ENCODE measurements at regions not wholly inside any gene's neighbourhood (a gene's known extent, or its start where the extent isn't known, plus 50 kb on each side); places are given as distances from the start of the nearest gene placed in this dataset.
A peak's percentile ranks its signal among the peaks of the same experiment; 100 is the strongest.

DNA sequence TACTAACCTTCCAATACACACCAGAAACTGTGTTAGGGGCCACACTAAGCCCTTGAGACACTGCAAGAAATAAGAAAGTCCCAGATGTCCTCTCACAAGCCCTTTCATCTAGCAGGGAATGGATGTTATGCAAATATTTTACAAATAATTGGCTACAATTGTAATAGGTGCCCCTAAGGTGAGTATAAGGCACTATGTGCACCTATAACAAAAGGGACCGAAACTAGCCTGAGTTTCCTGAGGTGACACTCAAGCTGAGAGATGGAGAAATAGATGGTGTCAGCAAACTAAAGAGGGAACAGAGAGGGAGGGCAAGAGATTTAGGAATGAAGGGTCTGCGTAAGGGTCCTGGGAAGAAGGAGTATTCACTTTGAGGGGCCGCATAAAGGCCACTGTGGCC lies 212.6 kb downstream of the TTC8 start:
- DNase-seq = no peak
- in situ Hi-C loops (cut with HindIII; ENCODE audit: low pct_ligation_motif_present, low pct_unique_long_range_greater_than_20kb, low sequenced_read_pairs) = no loop called here

DNA sequence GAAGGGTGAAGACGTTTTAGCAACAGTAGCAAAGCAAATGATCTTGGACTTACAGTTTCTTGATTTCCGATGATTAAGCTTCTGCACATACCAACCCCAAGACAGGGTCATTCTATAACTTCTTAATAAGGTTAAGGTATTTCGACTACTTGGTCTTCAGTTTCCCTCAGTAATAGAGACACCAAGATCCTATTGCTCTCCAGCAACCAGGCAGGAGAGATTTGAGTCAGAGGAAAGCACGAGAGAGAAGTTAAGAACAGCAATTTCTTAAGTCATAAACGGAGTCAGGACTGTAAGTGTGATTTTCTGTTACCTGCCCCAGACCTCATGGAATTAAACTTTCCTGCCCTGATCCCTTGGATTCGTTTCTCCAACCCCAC lies 215.6 kb downstream of the TTC8 start:
- DNase-seq = no peak
- in situ Hi-C loops (cut with HindIII; ENCODE audit: low pct_ligation_motif_present, low pct_unique_long_range_greater_than_20kb, low sequenced_read_pairs) = no loop called here

DNA sequence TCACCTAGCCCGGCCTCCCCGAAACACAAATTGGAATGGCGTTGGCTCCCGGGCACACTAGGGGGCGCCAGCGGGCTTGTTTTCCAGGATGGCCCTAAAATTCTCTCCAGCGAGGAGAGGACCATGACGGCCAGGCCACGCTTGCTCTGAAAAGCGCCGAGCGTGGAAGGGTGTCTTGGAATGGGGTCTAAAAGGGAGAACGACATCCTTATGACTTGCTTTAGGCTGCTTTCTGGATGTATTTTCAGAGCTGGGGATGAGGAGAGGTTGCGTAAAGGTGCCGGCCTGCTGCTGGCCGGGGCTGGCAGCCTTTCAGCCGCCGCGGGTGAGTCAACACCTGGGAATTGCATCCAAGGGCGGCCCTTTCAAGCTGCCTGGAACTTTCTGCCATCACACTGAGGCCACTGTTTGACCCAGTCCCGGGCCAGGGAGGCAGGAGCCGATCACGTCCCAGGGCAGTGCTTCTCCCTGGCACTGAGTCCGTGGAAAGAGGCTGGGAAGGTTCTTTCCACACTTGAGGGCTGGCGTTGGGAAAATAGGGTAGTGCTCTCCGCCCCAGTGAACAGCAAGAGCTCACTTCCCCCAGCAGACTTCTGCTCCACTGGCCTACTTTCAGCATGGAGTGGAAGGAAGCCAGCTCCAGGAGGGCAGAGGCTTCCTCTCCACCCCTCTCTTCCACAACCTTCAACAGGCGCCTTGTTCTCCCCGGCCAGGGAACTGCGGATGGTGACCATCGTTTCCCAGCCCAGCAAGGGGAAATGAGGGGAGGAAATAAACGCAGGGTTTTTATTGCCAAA lies 216.2 kb downstream of the TTC8 start:
- peak; percentile 82 for DNase-seq
- in situ Hi-C loops (cut with HindIII; ENCODE audit: low pct_ligation_motif_present, low pct_unique_long_range_greater_than_20kb, low sequenced_read_pairs) = no loop called here

DNA sequence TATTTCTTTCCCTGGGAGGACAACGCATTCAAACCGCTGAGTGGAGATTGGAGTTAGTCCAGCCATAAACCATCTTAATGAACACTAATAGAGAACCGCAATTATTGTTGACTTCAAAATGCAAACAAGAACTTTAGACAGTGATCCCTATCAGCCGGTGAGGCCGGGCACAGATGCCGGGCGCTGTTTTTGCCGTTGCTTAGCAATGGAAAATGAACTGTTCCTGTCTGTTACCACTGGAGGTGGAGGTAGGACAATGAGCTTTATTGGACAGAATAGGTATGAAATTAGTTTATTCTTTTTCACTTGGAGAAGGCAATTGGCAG lies 216.8 kb downstream of the TTC8 start:
- no peak for DNase-seq
- in situ Hi-C loops (cut with HindIII; ENCODE audit: low pct_ligation_motif_present, low pct_unique_long_range_greater_than_20kb, low sequenced_read_pairs) = no loop called here

- DNase-seq = no peak
- in situ Hi-C loops (cut with HindIII; ENCODE audit: low pct_ligation_motif_present, low pct_unique_long_range_greater_than_20kb, low sequenced_read_pairs) = no loop called here
Measured at GRCh38 chr14:89042021-89042420, 217.6 kb downstream of the TTC8 start.

DNA sequence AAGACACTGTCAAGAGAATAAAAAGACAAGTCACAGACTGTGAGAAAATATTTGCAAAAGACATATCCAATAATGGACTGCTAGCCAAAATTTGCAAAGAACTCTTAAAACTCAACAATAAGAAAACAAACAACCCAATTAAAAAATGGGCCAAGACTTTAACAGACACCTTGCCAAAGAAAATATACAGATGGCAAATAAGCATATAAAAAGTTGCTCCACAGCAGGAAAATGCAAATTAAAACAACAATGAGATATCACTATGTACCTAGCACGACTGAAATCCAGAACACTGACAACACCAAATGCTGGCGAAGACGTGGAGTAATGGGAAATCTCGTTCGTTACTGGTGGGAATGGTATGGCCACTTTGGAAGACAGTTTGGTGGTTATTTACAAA lies 228.9 kb downstream of the TTC8 start:
- in situ Hi-C loops (cut with HindIII; ENCODE audit: low pct_ligation_motif_present, low pct_unique_long_range_greater_than_20kb, low sequenced_read_pairs) = no loop called here
- DNase-seq = no peak

DNA sequence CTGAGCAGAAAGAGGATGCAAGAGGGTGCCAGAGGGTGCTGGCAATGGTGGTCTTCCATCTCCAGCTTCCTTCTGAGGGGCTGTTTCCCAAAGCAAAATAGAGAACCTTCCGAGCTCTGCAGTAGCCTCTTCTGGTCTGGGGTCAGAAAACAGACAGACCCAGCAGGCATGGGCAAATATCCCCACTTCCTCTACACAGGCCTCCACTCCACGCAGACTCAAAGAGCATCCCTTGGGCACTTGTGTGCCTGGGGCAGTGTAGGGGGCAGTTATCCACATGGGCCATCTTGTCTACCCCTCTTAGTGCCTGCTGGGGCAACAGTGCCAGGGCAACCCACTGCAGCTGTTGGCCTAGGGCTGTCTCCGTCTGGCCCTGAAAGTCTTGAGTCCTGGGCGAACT lies 231.9 kb downstream of the TTC8 start:
- no peak for DNase-seq
- in situ Hi-C loops (cut with HindIII; ENCODE audit: low pct_ligation_motif_present, low pct_unique_long_range_greater_than_20kb, low sequenced_read_pairs) = no loop called here

DNA sequence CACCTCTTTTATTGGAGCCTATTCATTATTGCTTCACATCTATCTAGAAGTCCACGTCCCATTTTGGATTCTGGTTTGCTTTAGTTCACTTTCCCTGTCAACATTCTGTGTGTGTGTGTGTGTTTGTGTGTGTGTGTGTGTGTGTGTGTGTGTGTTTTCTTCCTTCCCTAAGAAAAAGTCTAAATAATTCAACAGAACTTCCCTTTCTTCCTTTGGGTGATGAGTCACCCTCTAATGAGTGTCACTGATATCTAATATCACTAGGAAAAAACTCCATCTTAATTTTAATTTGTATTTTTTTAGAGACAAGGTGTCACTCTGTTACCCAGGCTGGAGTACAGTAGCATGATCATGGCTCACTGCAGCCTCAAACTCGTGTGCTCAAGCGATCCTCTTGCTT lies 234.2 kb downstream of the TTC8 start:
- in situ Hi-C loops (cut with HindIII; ENCODE audit: low pct_ligation_motif_present, low pct_unique_long_range_greater_than_20kb, low sequenced_read_pairs) = no loop called here
- DNase-seq = no peak

DNA sequence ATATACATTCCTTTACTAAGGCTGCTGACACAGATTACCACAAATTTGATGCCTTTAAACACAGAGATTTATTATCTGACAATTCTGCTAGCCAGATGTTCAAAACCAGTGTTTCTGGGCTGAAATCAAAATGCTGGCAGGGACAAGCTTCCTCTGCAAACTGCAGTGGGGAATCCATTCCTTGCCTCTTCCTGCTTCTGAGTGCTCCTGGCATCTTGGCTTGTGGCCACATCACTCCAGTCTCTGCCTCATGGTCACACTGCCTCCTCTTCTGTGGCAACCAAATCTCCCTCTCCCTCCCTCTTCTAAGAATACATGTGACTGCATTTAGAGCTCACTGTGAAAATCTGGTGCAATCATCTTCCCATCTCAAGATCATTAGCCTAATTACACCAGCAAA lies 235.7 kb downstream of the TTC8 start:
- no peak for DNase-seq
- in situ Hi-C loops (cut with HindIII; ENCODE audit: low pct_ligation_motif_present, low pct_unique_long_range_greater_than_20kb, low sequenced_read_pairs) = no loop called here

DNA sequence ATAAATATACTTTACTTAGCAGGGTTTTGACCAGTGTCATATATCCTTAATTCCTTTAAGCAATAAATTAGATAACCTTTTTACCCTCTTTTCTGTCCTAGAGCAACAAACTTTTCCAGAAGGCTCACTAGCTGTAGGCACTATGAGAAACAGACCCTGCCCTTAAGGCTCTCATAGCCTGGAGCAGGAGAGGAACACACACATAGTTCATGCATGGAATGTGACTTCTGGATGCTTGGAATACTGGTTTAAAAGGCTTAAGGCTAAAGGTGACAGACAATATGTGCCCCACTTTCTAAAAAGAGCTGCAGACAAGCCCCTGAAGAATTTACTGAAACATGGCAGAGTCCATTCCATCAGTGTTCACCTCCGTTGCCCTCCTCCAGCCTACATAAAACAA lies 237.2 kb downstream of the TTC8 start:
- DNase-seq = no peak
- in situ Hi-C loops (cut with HindIII; ENCODE audit: low pct_ligation_motif_present, low pct_unique_long_range_greater_than_20kb, low sequenced_read_pairs) = no loop called here

DNA sequence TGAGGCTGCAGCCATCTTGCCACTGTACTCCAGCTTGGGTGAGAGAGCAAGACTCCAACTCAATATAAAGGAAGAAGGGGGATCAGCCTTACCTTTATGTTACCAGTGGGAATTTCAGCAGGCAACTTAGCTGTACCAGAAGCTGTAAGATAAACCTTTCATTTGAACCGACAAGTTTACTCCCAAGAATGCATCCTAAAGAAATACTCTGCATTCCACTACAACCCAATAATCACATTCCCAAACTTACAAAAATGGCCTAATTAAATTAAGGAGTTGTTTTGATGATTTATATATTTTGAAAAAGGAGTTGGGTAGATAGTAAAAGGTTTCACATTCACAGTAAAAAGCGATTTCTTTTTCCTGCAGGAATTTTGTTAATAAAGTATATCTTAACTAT lies 241.4 kb downstream of the TTC8 start:
- in situ Hi-C loops (cut with HindIII; ENCODE audit: low pct_ligation_motif_present, low pct_unique_long_range_greater_than_20kb, low sequenced_read_pairs) = no loop called here

GRCh38 chr14:89067293-89067972 lies 243.0 kb downstream of the TTC8 start:
- in situ Hi-C loops (cut with HindIII; ENCODE audit: low pct_ligation_motif_present, low pct_unique_long_range_greater_than_20kb, low sequenced_read_pairs) = no loop called here

More for the DNA sequence above, 241.4 kb downstream of the TTC8 start:
- no peak for DNase-seq

GRCh38 chr14:89078021-89078795 lies 253.8 kb downstream of the TTC8 start:
- DNase-seq = no peak
- in situ Hi-C loops (cut with HindIII; ENCODE audit: low pct_ligation_motif_present, low pct_unique_long_range_greater_than_20kb, low sequenced_read_pairs) = no loop called here

More at GRCh38 chr14:89067293-89067972, 243.0 kb downstream of the TTC8 start:
- DNase-seq = no peak

DNA sequence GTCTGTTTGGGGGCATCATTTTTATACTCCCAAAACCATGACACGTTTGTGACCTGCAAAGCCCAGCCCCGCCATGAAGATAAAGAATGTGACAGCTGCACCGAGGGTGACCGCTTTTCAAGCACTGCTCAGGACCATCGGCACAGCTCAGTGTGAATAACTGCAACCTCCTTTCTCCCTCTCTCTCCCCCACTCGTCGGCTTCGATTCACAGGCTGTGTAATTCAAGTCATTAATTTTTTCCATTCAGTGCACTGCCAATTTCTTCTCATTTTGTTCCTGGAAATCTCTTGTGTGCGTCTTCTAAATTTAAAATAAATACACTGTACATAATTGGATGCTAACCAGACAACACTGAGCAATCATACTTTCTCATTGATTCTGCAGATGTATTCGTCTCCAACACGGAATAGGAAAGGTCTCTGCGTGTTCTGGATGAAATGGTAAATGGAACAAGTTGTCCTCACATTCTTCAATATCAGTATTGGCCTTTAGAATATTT lies 260.8 kb downstream of the TTC8 start:
- in situ Hi-C loops (cut with HindIII; ENCODE audit: low pct_ligation_motif_present, low pct_unique_long_range_greater_than_20kb, low sequenced_read_pairs) = no loop called here
- DNase-seq = no peak

GRCh38 chr14:89085737-89086382 lies 261.4 kb downstream of the TTC8 start:
- in situ Hi-C loops (cut with HindIII; ENCODE audit: low pct_ligation_motif_present, low pct_unique_long_range_greater_than_20kb, low sequenced_read_pairs) = no loop called here
- no peak for DNase-seq

- no peak for DNase-seq
- in situ Hi-C loops (cut with HindIII; ENCODE audit: low pct_ligation_motif_present, low pct_unique_long_range_greater_than_20kb, low sequenced_read_pairs) = no loop called here
Measured at GRCh38 chr14:89088530-89088929, 264.1 kb downstream of the TTC8 start.

DNA sequence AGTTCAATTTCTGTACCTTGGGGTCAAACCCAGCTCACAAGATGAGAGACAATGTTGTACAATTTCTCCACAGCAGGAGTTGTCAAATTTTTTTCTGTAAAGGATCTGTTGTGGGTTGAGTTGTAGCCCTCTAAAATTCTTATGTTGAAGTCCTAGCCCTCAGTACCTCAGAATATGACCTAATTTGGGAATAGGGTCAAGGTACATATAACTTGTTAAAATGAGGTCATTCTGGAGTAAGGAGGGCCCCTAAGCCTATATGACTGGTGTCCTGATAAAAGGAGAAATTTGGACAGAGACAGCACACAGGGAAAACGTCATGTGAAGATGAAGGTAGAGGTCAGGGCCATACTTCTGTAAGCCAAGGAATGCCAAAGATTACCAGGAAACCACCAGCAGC lies 264.9 kb downstream of the TTC8 start:
- in situ Hi-C loops (cut with HindIII; ENCODE audit: low pct_ligation_motif_present, low pct_unique_long_range_greater_than_20kb, low sequenced_read_pairs) = no loop called here
- DNase-seq = no peak

DNA sequence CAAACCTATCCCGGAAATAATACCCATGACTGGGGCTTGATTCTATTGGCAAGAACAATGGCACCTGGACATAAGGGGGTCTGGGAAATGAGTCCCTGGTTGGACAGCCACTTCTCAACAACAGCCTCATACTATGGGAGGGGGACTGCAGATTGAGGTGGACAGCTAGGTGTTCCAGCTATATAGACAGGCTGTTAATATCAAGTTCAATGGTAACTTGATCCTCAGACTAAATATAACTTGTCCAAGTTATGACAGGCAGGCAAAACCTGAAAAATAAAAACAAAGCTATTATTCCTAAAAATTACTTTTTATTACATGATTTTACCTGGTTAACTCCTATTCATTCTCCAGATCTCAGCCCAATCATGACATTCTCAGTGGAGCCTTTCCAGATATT lies 267.3 kb downstream of the TTC8 start:
- in situ Hi-C loops (cut with HindIII; ENCODE audit: low pct_ligation_motif_present, low pct_unique_long_range_greater_than_20kb, low sequenced_read_pairs) = no loop called here
- no peak for DNase-seq

DNA sequence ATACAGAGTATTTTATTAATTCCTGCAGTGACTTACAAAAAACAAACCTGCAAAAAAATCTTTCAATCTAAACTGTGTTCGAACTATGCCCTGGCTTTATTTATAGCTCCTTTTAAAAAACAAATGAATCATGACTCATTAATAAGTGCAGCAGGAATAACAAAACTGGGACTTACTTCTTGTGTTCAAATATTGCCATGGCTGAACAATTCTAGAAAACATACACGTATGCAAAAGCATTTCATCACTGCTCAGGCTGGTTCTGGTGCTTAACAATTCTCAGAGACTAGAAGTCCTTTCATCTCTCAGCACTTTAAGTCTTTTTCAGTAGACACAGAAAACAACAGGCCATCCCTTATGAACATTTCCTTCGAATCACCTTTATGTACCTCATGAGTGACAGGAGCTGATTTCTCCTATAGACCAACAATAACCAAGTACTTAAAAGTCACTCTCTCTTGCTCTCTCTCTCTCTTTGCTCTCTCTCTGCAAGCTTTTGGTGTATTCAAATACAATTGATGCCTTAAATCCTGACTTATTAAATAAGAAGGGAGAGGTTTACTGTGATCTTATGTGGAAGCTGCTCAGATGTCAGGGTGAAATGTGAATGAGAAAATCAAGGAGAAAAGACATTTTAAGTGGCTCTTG lies 268.8 kb downstream of the TTC8 start:
- DNase-seq = no peak
- in situ Hi-C loops (cut with HindIII; ENCODE audit: low pct_ligation_motif_present, low pct_unique_long_range_greater_than_20kb, low sequenced_read_pairs) = no loop called here

Data from ACHN (cell line).